Ishikawa (cell line): ENCODE measurements at regions not wholly inside any gene's neighbourhood (a gene's known extent, or its start where the extent isn't known, plus 50 kb on each side); places are given as distances from the start of the nearest gene placed in this dataset.

ENCODE experiments used
- CEBPB ChIP-seq: IDR thresholded peaks from 2 replicates; pipeline ENCODE4 v1.6.1; 2012
- CREB1 ChIP-seq: IDR thresholded peaks from 2 replicates; pipeline ENCODE4 v1.6.1; 2012; ENCODE audit warnings: low read depth
- EGR1 ChIP-seq: IDR thresholded peaks from 2 replicates; pipeline ENCODE4 v1.6.1; 2012
- EP300 ChIP-seq: IDR thresholded peaks from 2 replicates; pipeline ENCODE4 v1.6.1; 2012; ENCODE audit warnings: borderline replicate concordance
- FOXM1 ChIP-seq: IDR thresholded peaks from 2 replicates; pipeline ENCODE4 v1.6.1; 2012; ENCODE audit warnings: low read depth, borderline replicate concordance
- NFIC ChIP-seq: IDR thresholded peaks from 2 replicates; pipeline ENCODE4 v1.6.1; 2012
- RAD21 ChIP-seq: IDR thresholded peaks from 2 replicates; pipeline ENCODE4 v1.6.1; 2012; ENCODE audit warnings: low read depth
- TAF1 ChIP-seq: IDR thresholded peaks from 2 replicates; pipeline ENCODE4 v1.6.1; 2012; ENCODE audit warnings: low read depth, mild to moderate bottlenecking
- TCF12 ChIP-seq: IDR thresholded peaks from 2 replicates; pipeline ENCODE4 v1.6.1; 2012; ENCODE audit warnings: low read depth
- TEAD4 ChIP-seq: IDR thresholded peaks from 2 replicates; pipeline ENCODE4 v1.6.1; 2012
- YY1 ChIP-seq: IDR thresholded peaks from 2 replicates; pipeline ENCODE4 v1.6.1; 2012; ENCODE audit warnings: low read depth
- ZBTB7A ChIP-seq: IDR thresholded peaks from 2 replicates; pipeline ENCODE4 v1.6.1; 2012; ENCODE audit warnings: low read depth
- TF ChIP-seq, protein P1 (sequence below): IDR thresholded peaks from 2 replicates; pipeline ENCODE4 v1.6.1; 2012
- TF ChIP-seq, protein P2 (sequence below): IDR thresholded peaks from 2 replicates; pipeline ENCODE4 v1.6.1; 2012; ENCODE audit warnings: low read depth, mild to moderate bottlenecking
- TF ChIP-seq, protein P3 (sequence below): IDR thresholded peaks from 2 replicates; pipeline ENCODE4 v1.6.1; 2012

DNA sequence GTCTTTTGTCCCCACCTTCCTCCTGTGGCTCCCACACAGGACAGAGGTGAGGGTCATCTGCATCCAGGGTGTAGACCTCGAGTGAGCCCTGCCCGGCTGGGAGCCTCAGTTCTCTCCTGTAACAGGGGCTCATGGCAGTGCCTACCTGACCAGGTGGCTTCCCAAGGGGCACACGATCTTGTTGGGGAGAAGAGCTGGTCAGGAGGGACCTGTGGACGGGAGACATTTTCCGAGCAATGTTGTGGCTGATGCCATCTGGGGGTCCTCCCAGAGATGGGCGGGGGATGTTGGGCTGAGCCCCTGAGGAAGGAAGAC, 51.9 kb downstream of the CEBPB start:
- TF ChIP-seq TAF1 = no peak
- TF ChIP-seq, protein P1, sequence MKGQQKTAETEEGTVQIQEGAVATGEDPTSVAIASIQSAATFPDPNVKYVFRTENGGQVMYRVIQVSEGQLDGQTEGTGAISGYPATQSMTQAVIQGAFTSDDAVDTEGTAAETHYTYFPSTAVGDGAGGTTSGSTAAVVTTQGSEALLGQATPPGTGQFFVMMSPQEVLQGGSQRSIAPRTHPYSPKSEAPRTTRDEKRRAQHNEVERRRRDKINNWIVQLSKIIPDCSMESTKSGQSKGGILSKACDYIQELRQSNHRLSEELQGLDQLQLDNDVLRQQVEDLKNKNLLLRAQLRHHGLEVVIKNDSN = no peak
- TF ChIP-seq ZBTB7A = no peak

DNA sequence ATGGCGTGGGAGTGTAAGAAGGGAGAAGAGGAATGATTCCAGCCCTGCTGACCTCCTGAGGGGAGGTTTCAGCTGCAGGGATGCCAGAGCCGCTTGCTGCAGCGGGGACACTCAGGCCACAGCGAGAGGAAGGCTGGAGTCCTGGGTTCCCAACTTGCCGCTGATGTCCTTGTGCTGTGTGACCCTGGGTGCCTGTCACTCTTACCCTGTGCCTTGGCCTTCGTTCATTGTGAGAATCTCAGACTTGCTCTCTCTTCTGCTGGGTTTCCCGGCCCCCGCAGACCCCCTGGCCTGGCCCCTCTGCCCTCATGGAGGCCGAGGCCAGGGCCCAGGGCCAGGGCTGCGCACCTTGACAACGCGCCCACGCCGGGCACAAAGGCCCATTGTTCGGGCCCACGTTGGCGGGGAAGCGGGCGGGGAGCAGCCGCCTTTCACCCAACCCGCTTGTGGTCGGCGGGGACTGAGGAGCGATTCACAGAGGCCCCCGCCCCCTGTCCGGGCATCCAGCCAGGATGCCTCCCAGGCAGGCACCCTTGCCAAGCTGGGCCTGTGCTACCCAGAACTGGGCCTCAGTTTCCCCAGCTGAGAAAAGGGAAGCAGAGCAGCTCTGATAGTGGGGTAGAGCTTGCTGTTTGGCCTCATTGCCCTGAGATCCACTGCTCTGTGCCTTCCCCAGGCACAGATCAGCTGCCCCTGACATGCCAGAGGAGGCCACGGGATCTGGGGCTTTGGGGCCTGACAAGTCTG, 52.4 kb downstream of the CEBPB start:
- TF ChIP-seq TEAD4 = peak; percentile 39; the same call in 1 of the 2 replicates
- TF ChIP-seq FOXM1 = peak; percentile 67; the same call in 1 of the 2 replicates
- TF ChIP-seq YY1 = peak; percentile 49; the same call in 1 of the 2 replicates
- TF ChIP-seq, protein P2, sequence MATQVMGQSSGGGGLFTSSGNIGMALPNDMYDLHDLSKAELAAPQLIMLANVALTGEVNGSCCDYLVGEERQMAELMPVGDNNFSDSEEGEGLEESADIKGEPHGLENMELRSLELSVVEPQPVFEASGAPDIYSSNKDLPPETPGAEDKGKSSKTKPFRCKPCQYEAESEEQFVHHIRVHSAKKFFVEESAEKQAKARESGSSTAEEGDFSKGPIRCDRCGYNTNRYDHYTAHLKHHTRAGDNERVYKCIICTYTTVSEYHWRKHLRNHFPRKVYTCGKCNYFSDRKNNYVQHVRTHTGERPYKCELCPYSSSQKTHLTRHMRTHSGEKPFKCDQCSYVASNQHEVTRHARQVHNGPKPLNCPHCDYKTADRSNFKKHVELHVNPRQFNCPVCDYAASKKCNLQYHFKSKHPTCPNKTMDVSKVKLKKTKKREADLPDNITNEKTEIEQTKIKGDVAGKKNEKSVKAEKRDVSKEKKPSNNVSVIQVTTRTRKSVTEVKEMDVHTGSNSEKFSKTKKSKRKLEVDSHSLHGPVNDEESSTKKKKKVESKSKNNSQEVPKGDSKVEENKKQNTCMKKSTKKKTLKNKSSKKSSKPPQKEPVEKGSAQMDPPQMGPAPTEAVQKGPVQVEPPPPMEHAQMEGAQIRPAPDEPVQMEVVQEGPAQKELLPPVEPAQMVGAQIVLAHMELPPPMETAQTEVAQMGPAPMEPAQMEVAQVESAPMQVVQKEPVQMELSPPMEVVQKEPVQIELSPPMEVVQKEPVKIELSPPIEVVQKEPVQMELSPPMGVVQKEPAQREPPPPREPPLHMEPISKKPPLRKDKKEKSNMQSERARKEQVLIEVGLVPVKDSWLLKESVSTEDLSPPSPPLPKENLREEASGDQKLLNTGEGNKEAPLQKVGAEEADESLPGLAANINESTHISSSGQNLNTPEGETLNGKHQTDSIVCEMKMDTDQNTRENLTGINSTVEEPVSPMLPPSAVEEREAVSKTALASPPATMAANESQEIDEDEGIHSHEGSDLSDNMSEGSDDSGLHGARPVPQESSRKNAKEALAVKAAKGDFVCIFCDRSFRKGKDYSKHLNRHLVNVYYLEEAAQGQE = no peak
- TF ChIP-seq EGR1 = peak; percentile 99
- no peak for TF ChIP-seq CREB1
- TF ChIP-seq NFIC = peak; percentile 99
- no peak for TF ChIP-seq CEBPB
- peak; percentile 89 for TF ChIP-seq EP300
- no peak; the same call in 1 of the 2 replicates for TF ChIP-seq RAD21
- TF ChIP-seq, protein P1 = no peak
- TF ChIP-seq, protein P3, sequence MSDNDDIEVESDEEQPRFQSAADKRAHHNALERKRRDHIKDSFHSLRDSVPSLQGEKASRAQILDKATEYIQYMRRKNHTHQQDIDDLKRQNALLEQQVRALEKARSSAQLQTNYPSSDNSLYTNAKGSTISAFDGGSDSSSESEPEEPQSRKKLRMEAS = peak; percentile 75
- TF ChIP-seq TCF12 = peak; percentile 93
- 0 out of 2 replicates have a peak, but pooled peaks have one; percentile 24 for TF ChIP-seq TAF1
- TF ChIP-seq ZBTB7A = peak; percentile 97

DNA sequence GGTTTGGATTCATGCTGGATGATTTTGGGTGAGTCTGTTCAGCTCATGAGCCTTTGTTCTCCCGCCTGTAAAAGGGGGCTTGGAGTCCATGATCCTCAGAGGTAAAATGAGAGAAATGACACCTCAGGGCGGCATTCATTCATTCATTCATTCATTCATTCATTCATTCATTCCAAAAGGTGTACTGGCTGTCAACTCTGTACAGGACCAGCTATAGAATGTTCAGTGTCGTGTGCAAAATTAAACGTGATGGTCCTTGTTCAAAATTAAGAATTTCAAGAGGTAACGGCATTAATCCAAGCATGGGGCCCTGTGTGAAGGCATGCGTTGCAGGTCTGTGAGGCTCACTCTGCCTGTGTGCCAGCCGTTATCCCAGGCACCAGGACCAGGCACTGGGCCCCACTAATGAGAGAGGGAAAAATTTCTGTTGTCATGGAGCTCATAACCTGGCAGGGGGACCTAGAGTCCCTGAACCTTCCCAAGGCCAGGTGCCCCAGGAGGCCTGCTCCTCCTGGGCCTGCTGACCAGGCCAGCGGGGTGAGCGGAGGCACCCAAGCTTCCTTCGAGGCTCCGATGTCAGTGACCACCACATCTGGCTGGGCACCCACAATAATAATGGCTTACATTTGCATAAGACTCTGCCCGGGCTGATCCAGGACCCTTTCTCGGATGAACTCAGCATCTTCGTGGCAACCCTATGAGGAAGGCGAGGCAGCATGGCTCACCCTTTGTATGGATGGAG, 53.2 kb downstream of the CEBPB start:
- TF ChIP-seq, protein P1 = no peak
- TF ChIP-seq NFIC = no peak
- no peak for TF ChIP-seq EP300
- TF ChIP-seq, protein P2 = no peak
- TF ChIP-seq, protein P3 = peak; percentile 31

DNA sequence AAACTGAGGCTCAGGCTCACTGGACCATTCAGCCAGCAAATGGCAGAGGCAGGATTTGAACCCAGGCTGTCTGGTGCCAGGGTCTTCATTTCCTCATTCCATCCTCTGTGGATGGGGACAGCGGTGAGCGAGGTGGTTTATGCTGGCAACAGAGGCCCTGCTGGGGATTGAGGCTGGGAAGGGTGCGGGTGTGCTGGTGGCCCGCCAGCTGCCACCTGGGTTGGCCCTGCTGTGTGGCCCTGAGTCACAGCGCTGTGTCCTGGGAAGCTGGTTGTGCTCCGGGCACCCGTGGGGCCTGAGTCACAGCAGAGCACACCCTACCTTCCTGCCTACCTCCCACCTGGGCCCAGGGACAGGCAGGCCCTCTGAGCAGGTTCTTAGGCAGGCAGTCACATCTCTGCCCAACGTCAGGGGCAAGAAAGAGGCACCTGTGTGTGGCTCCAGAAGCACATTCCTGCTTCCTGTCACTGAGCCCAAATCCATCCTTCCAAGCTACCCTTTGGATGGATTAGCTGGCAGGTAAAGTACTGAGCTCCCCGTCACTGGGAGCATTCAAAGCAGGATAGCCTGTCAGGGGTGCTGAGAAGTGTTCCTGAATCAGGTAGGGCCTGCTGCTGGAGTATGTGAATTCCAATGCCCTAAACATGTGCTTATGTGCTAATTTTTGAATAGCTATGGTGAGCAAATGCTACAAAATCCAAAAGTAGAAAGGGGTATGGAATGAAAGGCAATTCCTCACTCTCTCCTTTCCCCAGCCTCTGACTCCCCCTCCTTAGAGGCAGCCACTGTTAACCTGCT, 53.9 kb downstream of the CEBPB start:
- TF ChIP-seq TCF12 = 0 out of 2 replicates have a peak, but pooled peaks have one; percentile 22
- TF ChIP-seq, protein P2 = no peak
